Suprapubic skin (tissue), 3 donors: ENCODE measurements at regions not wholly inside any gene's neighbourhood (a gene's known extent, or its start where the extent isn't known, plus 50 kb on each side); places are given as distances from the start of the nearest gene placed in this dataset.
"Not testable (repeated sequence)": the region's sequence is repeated elsewhere in the genome, so short reads cannot be mapped to it uniquely, and the experiment has no call there.

Experiments
- CTCF ChIP-seq, 2 donors: fragments of 200-600 bp in 1 of 2; fragments of 450-650 bp in 1 of 2; sonication (generic) in 1 of 2; IDR thresholded peaks; one replicate each; pipeline ENCODE4 v1.5.1; 2016 to 2019; ENCODE audit warnings: antibody characterized with exemption in 2 of 2, mild to moderate bottlenecking in 1 of 2, moderate library complexity in 1 of 2
- EP300 ChIP-seq: sonication (generic); formaldehyde crosslinking; IDR thresholded peaks from one replicate; pipeline ENCODE4 v1.6.1; 2017; ENCODE audit warnings: antibody characterized with exemption
- POLR2A ChIP-seq, 2 donors: fragments of 450-650 bp; IDR thresholded peaks; one replicate each; pipeline ENCODE4 v1.6.1; 2017; ENCODE audit warnings: antibody characterized with exemption in 2 of 2, mild to moderate bottlenecking in 2 of 2, moderate library complexity in 2 of 2

GRCh38 chr15:20597245-20597644 is 55.6 kb upstream of the GOLGA6L6 start:
- TF ChIP-seq CTCF (IDR thresholded peaks at IDR 0.05); POLR2A (IDR thresholded peaks at IDR 0.05); EP300: not testable (repeated sequence)
